Adipocyte (in vitro differentiated cells): ENCODE measurements at regions not wholly inside any gene's neighbourhood (a gene's known extent, or its start where the extent isn't known, plus 50 kb on each side); places are given as distances from the start of the nearest gene placed in this dataset.

Experiments used
- DNase-seq: peaks from one replicate; pipeline ENCODE4 v3.0.0-alpha.2; 2015; ENCODE audit warnings: low read depth
- H3K27me3 ChIP-seq: replicated peaks from 2 replicates; pipeline ENCODE4 v1.7.0; 2013; ENCODE audit warnings: mild to moderate bottlenecking, low read length, moderate library complexity; ENCODE audit not compliant: control insufficient read depth, insufficient read depth
- H3K36me3 ChIP-seq: 2 replicates; pipeline ENCODE4 v1.7.0; 2013; ENCODE audit warnings: low read length, mild to moderate bottlenecking, moderate library complexity; ENCODE audit not compliant: control insufficient read depth, insufficient read depth, severe bottlenecking
- H3K4me1 ChIP-seq: 2 replicates; pipeline ENCODE4 v1.7.0; 2013; ENCODE audit warnings: mild to moderate bottlenecking, low read length, moderate library complexity; ENCODE audit not compliant: control insufficient read depth, insufficient read depth
- H3K4me3 ChIP-seq: 2 replicates; pipeline ENCODE4 v1.7.0; 2013; ENCODE audit warnings: mild to moderate bottlenecking, low read length, moderate library complexity
- H3K9ac ChIP-seq: 2 replicates; pipeline ENCODE4 v1.7.0; 2013; ENCODE audit warnings: mild to moderate bottlenecking, low read length, moderate library complexity
- H3K9me3 ChIP-seq: 2 replicates; pipeline ENCODE4 v1.7.0; 2013; ENCODE audit warnings: mild to moderate bottlenecking, low read length, moderate library complexity; ENCODE audit not compliant: control insufficient read depth

DNA sequence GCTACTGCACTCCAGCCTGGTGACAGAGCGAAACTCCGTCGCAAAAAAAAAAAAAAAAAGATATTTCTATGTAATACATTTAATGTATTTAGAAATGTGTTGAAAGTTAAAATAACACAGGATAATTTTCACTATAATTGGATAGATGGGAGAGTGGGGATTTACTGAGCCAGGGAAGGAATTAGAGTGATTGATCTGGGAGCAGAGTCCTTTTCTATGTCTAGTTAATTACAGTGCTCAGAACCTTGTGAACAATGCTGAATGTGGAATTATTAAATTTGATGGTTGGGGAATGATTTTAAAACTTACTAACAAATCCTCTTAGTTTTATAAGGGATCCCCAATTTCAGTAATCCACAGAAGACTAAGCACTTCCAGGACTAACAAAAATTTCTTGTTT lies 239.7 kb downstream of the CSNK1G3 start:
- Histone ChIP-seq H3K27me3 (no peaks in the 10 kb centered on the region), H3K4me3 (no peak overlapping the region), H3K4me1 (peaks cover 40% of the 10 kb centered on the region), H3K9me3 (no peaks in the 10 kb centered on the region), H3K9ac (no peak overlapping the region), H3K36me3 (no peaks in the 10 kb centered on the region)
- no peak for DNase-seq

DNA sequence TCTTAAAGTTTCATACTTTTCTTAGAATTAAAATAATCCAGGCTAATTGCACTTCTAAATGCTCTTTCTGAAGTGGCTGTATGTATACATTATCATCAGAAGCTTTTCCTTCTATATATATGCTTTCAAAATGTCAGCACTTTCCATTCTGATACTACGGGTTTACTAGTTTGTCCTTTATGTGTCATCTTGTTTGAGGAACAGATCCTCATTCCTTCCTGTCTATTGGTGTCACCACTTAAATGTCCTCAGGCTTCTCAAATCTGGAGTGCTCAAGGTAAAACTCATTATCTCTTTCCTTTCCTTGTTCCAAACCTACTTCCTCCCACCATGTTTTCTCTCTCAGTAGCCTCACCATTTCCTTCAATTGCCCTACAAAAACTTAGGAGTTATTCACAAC lies 236.3 kb downstream of the CSNK1G3 start:
- no peak overlapping the region for H3K9ac ChIP-seq
- no peaks in the 10 kb centered on the region for H3K27me3 ChIP-seq
- no peak overlapping the region for H3K4me3 ChIP-seq
- H3K9me3 ChIP-seq = no peaks in the 10 kb centered on the region
- peaks cover 13% of the 10 kb centered on the region for H3K4me1 ChIP-seq
- DNase-seq = no peak
- H3K36me3 ChIP-seq = no peaks in the 10 kb centered on the region

DNA sequence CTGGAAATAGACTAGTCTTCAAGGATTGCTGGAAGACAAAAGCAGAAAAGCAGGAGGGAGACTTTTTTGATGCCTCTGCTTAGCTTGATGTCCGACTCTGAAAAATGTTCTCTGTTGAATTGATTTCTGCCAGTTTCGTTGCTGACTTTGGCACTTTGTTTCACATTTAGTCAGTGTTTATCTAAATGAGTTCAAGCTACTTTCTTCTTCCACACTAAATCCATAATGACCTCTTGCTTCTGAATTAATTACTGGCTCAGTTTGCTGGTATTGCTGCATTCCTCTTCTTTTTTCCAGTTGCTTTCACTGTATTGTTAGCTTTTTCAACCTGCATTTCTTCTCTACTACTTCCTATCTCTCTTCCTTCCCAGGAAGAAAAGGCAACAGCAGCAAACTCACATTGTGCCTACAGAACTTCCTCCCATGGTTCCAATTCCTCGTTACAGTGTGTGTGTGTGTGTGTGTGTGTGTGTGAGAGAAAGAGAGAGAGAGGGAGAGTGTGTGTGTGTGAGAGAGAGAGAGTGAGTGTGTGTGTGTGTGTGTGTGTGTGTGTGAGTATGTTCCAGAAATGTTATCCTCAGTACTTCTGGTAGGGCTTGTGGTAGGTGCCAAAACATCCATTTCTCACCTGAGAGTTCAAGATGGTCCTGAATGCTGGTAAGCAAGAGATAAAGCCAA lies 234.8 kb downstream of the CSNK1G3 start:
- Histone ChIP-seq H3K9ac (no peak overlapping the region), H3K4me3 (no peak overlapping the region), H3K36me3 (no peaks in the 10 kb centered on the region), H3K27me3 (no peaks in the 10 kb centered on the region), H3K4me1 (no peaks in the 10 kb centered on the region), H3K9me3 (no peaks in the 10 kb centered on the region)
- no peak for DNase-seq

DNA sequence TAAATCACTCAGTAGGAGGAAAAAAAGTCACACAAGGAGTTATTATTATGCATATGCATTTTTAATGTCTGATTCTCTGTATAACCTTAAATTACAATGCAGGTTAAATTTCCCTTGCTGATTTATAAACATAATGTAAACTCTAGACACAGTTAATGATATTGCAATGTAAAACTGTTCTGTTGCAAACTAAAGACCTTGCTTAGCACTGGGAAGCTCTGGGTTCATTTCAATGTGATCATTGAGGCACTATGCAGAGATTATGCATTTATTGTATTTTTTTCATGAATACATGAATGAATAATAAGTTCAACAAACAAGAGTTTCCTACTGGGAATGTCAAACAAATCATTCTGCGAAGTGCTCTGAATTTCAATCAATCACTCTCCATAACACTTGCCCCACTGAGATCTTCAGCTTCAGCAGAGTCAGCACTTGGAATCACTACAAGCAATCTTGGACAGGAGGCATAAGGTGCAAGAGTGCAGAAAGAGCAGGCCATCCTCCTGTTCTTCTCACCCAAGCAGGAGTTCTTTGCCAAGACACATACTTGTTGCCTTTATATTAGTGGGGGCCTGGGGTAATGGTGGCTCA lies 232.1 kb downstream of the CSNK1G3 start:
- H3K9me3 ChIP-seq = no peaks in the 10 kb centered on the region
- no peak for DNase-seq
- no peaks in the 10 kb centered on the region for H3K36me3 ChIP-seq
- H3K27me3 ChIP-seq = no peaks in the 10 kb centered on the region
- no peak overlapping the region for H3K4me3 ChIP-seq
- no peak overlapping the region for H3K9ac ChIP-seq
- no peaks in the 10 kb centered on the region for H3K4me1 ChIP-seq

DNA sequence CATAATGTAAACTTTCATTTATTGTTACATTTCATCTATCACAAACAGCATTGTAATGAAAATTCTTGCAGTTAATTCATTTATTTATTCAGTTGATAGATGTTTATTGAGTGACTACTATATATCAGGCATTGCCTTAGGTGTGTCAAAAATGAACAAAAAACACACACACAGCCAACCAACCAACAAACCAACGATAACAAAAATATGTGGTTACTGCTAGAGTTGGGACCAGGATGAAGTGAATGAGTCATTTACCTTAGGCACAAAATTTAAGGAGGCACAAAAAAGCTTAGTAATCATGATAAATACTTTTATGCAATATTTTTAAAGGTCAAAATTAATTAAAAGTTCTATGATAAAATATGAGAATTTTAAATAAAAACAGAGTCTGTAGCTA lies 223.4 kb downstream of the CSNK1G3 start:
- DNase-seq = no peak
- no peaks in the 10 kb centered on the region for H3K4me1 ChIP-seq

DNA sequence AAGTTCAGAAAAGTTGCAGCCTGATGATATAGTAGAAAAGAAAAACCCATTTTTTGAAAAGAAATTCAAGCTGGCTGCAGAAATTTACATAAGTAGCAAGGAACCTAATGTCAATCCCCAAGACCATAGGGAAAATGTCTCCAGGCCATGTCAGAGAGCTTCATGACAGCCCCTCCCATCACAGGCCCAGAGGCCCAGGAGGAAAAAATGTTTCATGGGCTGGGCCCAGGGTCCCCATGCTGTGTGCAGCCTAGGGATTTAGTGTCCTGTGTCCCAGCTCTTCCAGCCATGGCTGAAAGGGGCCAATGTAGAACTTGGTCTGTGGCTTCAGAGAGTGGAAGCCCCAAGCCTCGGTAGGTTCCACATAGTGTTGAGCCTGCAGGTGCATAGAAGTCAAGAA lies 220.3 kb downstream of the CSNK1G3 start:
- peaks cover 13% of the 10 kb centered on the region for H3K9me3 ChIP-seq
- DNase-seq = no peak
- no peak overlapping the region for H3K9ac ChIP-seq
- no peaks in the 10 kb centered on the region for H3K36me3 ChIP-seq
- H3K4me3 ChIP-seq = no peak overlapping the region
- H3K4me1 ChIP-seq = no peaks in the 10 kb centered on the region
- no peaks in the 10 kb centered on the region for H3K27me3 ChIP-seq

More for the DNA sequence above, 223.4 kb downstream of the CSNK1G3 start:
- no peaks in the 10 kb centered on the region for H3K27me3 ChIP-seq
- no peaks in the 10 kb centered on the region for H3K36me3 ChIP-seq
- H3K9ac ChIP-seq = no peak overlapping the region
- peaks cover 13% of the 10 kb centered on the region for H3K9me3 ChIP-seq
- no peak overlapping the region for H3K4me3 ChIP-seq

DNA sequence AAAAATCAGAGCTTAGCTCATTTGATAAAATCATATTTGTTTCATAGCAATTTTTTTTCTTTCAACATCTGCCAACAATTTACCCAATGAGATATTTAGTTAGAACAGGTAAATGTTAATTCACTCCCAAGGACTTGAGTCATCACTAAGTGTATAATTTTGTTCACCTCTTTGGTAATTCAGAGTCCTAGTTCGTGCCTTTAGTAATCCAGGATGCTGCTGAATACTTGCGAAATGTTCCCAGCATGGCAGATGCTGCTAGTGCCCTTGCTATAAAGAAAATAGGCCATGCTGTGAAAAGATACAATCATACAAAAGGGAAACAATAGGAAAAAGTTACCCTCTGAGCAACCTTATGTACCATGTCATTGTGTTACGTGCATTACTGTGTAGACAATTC lies 210.5 kb downstream of the CSNK1G3 start:
- Histone ChIP-seq H3K4me3 (no peak overlapping the region), H3K4me1 (no peaks in the 10 kb centered on the region), H3K27me3 (no peaks in the 10 kb centered on the region), H3K9ac (no peak overlapping the region), H3K36me3 (no peaks in the 10 kb centered on the region), H3K9me3 (peaks cover 5% of the 10 kb centered on the region)
- peak; percentile 19 for DNase-seq

DNA sequence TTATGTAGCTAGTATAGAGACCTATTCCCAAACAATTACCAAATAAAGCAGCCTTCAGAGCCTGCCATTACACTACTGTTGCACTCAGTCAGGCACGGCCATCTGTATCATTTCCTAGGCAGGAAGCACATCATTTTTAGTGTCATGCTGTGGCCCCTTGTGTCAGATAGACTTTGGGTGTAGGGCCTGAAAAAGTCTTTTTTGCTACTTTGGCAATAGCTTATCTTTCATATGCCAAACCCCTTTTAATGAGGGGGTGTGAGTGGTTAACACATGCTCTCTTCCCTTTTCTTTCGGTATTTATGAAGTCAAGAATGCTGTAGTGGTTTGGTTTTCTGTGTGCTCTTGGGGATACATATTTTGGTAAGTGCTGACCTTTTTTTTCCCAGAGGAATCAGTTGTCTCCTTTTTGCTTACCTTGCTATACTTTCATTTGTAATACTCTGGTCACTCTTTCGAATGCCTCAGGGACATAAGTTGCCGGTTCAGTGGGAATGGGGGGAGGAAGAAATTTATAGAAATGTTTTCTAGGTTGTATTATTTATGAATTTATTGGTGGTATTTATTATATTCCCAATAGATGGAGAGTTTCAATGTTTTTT lies 209.8 kb downstream of the CSNK1G3 start:
- H3K4me1 ChIP-seq = no peaks in the 10 kb centered on the region

DNA sequence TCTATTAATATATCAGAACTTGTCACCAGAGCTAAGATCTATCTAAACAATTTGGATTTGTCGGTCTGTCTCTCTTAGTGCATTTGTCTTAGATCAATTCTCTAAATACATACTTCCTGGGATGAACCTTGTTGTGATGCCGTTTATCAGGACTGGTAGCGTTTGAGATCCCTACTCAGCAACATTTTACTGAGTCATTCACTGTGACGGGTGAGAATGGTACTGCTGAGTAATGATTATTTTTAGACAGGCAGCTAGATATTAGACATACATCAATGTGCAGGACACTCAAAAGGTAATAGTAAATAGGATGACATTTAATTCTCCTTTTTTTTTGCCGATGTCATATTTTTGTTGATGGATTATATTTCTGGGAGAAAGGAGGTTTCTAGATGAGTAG lies 209.0 kb downstream of the CSNK1G3 start:
- Histone ChIP-seq H3K9ac (no peak overlapping the region), H3K27me3 (no peaks in the 10 kb centered on the region), H3K4me1 (no peaks in the 10 kb centered on the region), H3K36me3 (no peaks in the 10 kb centered on the region), H3K4me3 (no peak overlapping the region), H3K9me3 (no peaks in the 10 kb centered on the region)
- DNase-seq = no peak

More for the DNA sequence above, 209.8 kb downstream of the CSNK1G3 start:
- Histone ChIP-seq H3K27me3 (no peaks in the 10 kb centered on the region), H3K9ac (no peak overlapping the region), H3K4me3 (no peak overlapping the region), H3K9me3 (peaks cover 3% of the 10 kb centered on the region), H3K36me3 (no peaks in the 10 kb centered on the region)
- no peak for DNase-seq

DNA sequence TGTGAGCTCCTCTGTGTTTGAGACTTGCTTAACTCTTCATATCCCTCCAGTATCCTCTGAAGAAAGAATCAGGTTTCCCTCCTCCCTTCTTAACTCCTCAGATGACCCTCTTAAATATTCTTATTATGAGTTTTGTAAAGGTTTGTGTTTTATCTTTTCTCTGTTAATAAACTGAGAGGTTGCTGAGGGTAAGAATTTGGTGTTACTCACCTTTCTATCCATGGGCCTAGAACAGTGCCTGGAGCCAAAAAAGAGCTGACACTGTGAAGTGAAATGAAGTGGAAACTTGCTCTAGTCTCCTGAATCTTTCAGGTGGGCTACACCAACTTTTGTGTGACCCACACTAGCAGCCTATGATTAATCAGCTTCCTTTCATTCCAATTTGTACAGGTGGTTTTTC lies 208.4 kb downstream of the CSNK1G3 start:
- Histone ChIP-seq H3K36me3 (no peaks in the 10 kb centered on the region), H3K4me3 (no peak overlapping the region), H3K4me1 (no peaks in the 10 kb centered on the region), H3K9me3 (no peaks in the 10 kb centered on the region), H3K9ac (no peak overlapping the region), H3K27me3 (no peaks in the 10 kb centered on the region)
- DNase-seq = no peak

DNA sequence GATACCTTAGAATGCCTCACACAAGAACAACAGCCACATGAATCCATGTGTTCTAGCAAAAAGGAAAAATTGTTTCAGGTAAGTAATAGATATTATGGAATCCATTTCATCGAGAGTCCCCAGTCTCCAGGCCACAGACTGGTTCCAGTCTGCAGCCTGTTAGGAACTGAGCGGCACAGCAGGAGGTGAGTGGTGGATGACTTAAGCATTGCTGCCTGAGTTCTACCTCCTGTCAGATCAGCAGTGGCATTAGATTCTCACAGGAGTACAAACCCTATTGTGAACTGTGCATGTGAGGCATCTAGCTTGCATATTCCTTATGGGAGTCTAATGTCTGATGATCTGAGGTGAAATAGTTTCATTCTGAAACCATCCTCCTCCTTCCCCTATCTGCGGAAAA lies 207.0 kb downstream of the CSNK1G3 start:
- Histone ChIP-seq H3K36me3 (no peaks in the 10 kb centered on the region), H3K4me1 (no peaks in the 10 kb centered on the region), H3K9me3 (no peaks in the 10 kb centered on the region), H3K4me3 (no peak overlapping the region), H3K9ac (no peak overlapping the region), H3K27me3 (no peaks in the 10 kb centered on the region)
- DNase-seq = no peak
